Panc1 (cell line): ENCODE measurements at regions not wholly inside any gene's neighbourhood (a gene's known extent, or its start where the extent isn't known, plus 50 kb on each side); places are given as distances from the start of the nearest gene placed in this dataset.

Experiments
- ATAC-seq: fragments of 200-7000 bp; cut with Tn5 transposase; 2 replicates; pipeline ENCODE4 v1.9.1; 2020; ENCODE audit warnings: mild to moderate bottlenecking, moderate library complexity
- BruUV-seq: library from RNA; stranded (reverse); fragments of 400-500 nt; replicated peaks from 2 replicates; lab custom pipeline; 2021; lab: Mats Ljungman, UMichigan
- CTCF ChIA-PET: fragments of 300-600 bp; sonication (Branson Sonifier 250); formaldehyde crosslinking; loops from one replicate; lab custom pipeline; 2022; ENCODE audit warnings: antibody characterized with exemption; lab: Charles Lee
- POLR2A ChIA-PET: fragments of 300-600 bp; sonication (Branson Sonifier 250); formaldehyde crosslinking; loops from one replicate; lab custom pipeline; 2022; ENCODE audit warnings: antibody characterized with exemption; lab: Charles Lee
- DNase-seq: peaks from one replicate; pipeline ENCODE4 v3.0.0-alpha.2; 2010; ENCODE audit warnings: low read depth, low spot score
- H3K27ac ChIP-seq: 2 replicates; pipeline ENCODE4 v1.5.1; 2011; ENCODE audit warnings: mild to moderate bottlenecking, low read length, inconsistent platforms
- H3K27me3 ChIP-seq: fragments of 200-500 bp; sonication (Bioruptor generic); 2 replicates; pipeline ENCODE4 v1.6.0; 2014; ENCODE audit warnings: low read length, inconsistent platforms; ENCODE audit not compliant: control insufficient read depth, insufficient read depth
- H3K36me3 ChIP-seq: fragments of 200-500 bp; sonication (Bioruptor generic); 2 replicates; pipeline ENCODE4 v1.5.1; 2014; ENCODE audit warnings: inconsistent platforms, mild to moderate bottlenecking, low read length, moderate library complexity; ENCODE audit not compliant: control insufficient read depth, insufficient read depth
- H3K4me1 ChIP-seq: 2 replicates; pipeline ENCODE4 v1.5.1; 2011; ENCODE audit warnings: inconsistent platforms, mild to moderate bottlenecking, low read length, moderate library complexity; ENCODE audit not compliant: control insufficient read depth, insufficient read depth
- H3K4me3 ChIP-seq, 2 experiments: 2 replicates each; pipeline ENCODE4 v1.5.1; 2011 to 2012; ENCODE audit warnings: low read depth in 2 of 2, low read length in 2 of 2, mild to moderate bottlenecking in 2 of 2, inconsistent platforms in 1 of 2, moderate library complexity in 1 of 2
- H3K9me3 ChIP-seq: fragments of 200-500 bp; sonication (Bioruptor generic); 2 replicates; pipeline ENCODE4 v1.5.1; 2014; ENCODE audit warnings: low read depth, mild to moderate bottlenecking, inconsistent platforms, low read length, moderate library complexity; ENCODE audit not compliant: control insufficient read depth, insufficient read depth
- CTCF ChIP-seq: fragments of 450-650 bp; IDR thresholded peaks from 2 replicates; pipeline ENCODE4 v1.5.1; 2017; ENCODE audit warnings: mild to moderate bottlenecking
- POLR2AphosphoS5 ChIP-seq: IDR thresholded peaks from 2 replicates; pipeline ENCODE4 v1.6.1; 2012; ENCODE audit warnings: mild to moderate bottlenecking, low read depth, low read length, moderate library complexity
- REST ChIP-seq, 2 experiments: IDR thresholded peaks; 2 replicates each; pipeline ENCODE4 v1.6.1; 2011 to 2012; ENCODE audit warnings: low read depth in 2 of 2, control low read depth in 1 of 2, low read length in 1 of 2, mild to moderate bottlenecking in 1 of 2, moderate library complexity in 1 of 2; ENCODE audit not compliant: insufficient read depth in 1 of 2
- SIN3A ChIP-seq: IDR thresholded peaks from 2 replicates; pipeline ENCODE4 v1.6.1; 2012; ENCODE audit warnings: low read depth, mild to moderate bottlenecking, low read length, moderate library complexity, borderline replicate concordance; ENCODE audit not compliant: insufficient read depth
- TCF7L2 ChIP-seq: IDR thresholded peaks from 2 replicates; pipeline ENCODE4 v1.6.1; 2011; ENCODE audit warnings: mild to moderate bottlenecking, low read depth, low read length, inconsistent platforms
- in situ Hi-C: cut with HindIII; loops from 2 replicates; pipeline ENCODE4 v1.10.0; 2016; ENCODE audit warnings: low sequenced_read_pairs, low pct_unique_long_range_greater_than_20kb
- intact Hi-C: fragments of 100-400 bp; cut with micrococcal nuclease; formaldehyde crosslinking; loops from one replicate; pipeline ENCODE4 v1.10.0; 2022; ENCODE audit not compliant: unreplicated experiment

- no peak for TF ChIP-seq TCF7L2
- no peak for TF ChIP-seq SIN3A
- no peak for TF ChIP-seq POLR2AphosphoS5
- TF ChIP-seq REST (IDR thresholded peaks at IDR 0.05; ENCODE audit: insufficient read depth in 1 of 2, low read depth in 2 of 2, low read length in 1 of 2) = no peak
- no peak for TF ChIP-seq CTCF
- no TSS peak for BruUV-seq
These were observed 91.0 kb upstream of the LANCL2 start for GRCh38 chr7:55274156-55274555.

GRCh38 chr7:55275291-55276200 is 89.6 kb upstream of the LANCL2 start:
- ChIA-PET POLR2A (interaction anchor here (0.6 kb wide), 1 partner anchor 177 kb away, joined by 3 read pairs; no protein-coding TSS in a partner anchor), CTCF (interaction anchor here (1.2 kb wide), 1 partner anchor 140 kb away, joined by 4 read pairs; no protein-coding TSS in a partner anchor)
- BruUV-seq = no TSS peak
- DNase-seq (no peak), ATAC-seq (no peak)
- intact Hi-C loops (no loop called here), in situ Hi-C loops (no loop called here)
- H3K4me1 ChIP-seq = no peaks in the 10 kb centered on the region
- H3K27me3 ChIP-seq = peaks cover 3% of the 10 kb centered on the region; the same call in 1 of the 2 replicates
- no peak overlapping the region for H3K27ac ChIP-seq
- H3K9me3 ChIP-seq = no peaks in the 10 kb centered on the region
- no peak for TF ChIP-seq POLR2AphosphoS5
- no peak for TF ChIP-seq TCF7L2
- no peak for TF ChIP-seq REST (IDR thresholded peaks at IDR 0.05; ENCODE audit: insufficient read depth in 1 of 2, low read depth in 2 of 2, low read length in 1 of 2)
- no peak for TF ChIP-seq CTCF
- no peak for TF ChIP-seq SIN3A
- H3K36me3 ChIP-seq = no peaks in the 10 kb centered on the region
- no peak overlapping the region for H3K4me3 ChIP-seq

More at GRCh38 chr7:55274156-55274555, 91.0 kb upstream of the LANCL2 start:
- no peak for ATAC-seq
- ChIA-PET CTCF (no interaction called here), POLR2A (no interaction called here)
- Histone ChIP-seq H3K9me3 (no peaks in the 10 kb centered on the region), H3K4me1 (no peaks in the 10 kb centered on the region), H3K27me3 (peaks cover 3% of the 10 kb centered on the region; the same call in 1 of the 2 replicates), H3K36me3 (no peaks in the 10 kb centered on the region), H3K4me3 (no peak overlapping the region), H3K27ac (no peak overlapping the region)
- DNase-seq = no peak
- intact Hi-C loops (no loop called here), in situ Hi-C loops (no loop called here)
